ENCODE measurements at regions not wholly inside any gene's neighbourhood (a gene's known extent, or its start where the extent isn't known, plus 50 kb on each side); places are given as distances from the start of the nearest gene placed in this dataset.
"Not testable (repeated sequence)": the region's sequence is repeated elsewhere in the genome, so short reads cannot be mapped to it uniquely, and the experiment has no call there.

DNA sequence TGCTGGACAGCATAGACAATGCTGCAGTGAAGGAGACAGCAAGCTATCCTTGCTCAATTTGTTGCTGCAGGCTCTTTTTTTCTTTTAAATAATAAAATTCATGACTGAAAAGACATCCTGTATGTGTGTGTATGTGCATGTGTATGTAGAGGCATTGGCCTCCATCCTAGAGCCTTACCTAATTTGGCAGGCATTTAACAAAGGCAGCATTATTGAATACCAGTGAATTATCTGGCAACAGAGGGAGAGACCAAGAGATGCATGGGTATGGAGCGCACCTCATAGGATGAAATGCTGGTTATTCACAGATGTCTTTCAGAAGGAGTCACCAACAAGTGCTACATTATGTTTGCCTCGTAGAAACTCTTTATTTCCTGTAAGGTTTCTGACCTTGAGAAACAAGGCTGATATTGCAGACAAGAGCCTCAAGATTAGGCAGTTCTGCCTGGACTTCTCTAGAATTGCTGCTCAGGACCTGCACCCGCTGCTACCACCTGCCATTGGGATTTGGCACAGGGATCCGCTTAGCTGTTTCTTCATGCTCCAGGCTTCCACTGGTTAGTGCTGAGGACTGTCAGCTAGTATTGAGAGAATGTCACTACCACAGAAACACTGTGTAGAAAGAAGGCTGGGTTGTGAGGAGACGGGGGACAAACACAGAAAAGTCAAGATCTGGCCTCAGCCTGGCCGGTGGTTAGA lies 247.7 kb upstream of the RFX3 start:
- no peak for DNase-seq

DNA sequence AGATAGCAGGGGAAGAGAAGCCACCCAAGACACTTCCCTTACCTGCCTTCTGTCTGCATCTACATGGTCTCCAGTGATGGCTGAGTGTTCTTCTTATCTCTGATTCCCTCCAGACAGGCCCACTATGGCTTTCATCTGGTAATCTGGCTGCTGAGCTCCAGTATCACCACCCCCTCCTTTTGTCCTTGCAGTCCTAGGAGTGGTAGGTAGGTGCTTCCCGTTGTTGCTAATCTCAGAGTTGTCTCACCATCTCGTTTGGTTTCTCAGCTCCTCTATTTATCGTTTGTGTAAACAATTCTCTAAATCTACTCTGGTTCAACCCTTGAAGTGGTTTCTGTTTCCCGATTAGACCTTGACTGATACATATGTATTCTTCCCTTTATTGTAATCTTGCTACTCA lies 243.8 kb upstream of the RFX3 start:
- no peak for DNase-seq

DNA sequence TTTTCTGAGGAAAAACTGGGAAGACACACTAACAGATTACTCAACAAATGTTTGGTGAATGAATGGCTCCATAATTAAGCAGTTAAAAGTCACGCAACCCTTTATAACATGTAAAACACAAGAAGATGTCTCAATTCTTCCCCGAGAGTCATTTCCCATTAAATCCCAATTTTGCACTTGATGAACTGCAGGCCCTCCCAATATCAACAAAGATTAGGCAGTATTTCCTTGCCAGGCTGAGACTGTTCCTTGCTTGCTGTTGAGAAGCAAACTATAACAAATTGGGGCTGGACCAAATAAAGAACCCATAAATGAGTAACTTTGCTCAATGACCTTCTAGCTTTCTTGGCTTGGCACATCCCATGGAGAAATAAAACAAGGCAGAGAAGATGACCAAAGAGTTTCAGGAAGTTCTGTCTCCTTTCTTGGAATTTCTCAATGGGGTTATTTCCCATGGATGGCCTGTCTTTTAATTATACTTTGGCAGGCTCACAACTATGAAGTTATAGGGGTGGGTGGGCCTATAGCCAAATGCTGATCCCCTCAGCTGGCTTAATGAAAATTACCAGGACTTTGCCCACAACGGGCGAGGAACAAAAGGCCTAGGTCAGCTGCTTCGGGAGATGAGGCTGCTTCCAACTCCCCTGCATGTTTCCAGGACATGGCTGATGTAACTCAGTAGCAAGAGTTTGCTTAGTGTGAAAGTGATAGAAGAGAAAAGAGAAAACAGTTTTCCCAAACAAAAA lies 243.1 kb upstream of the RFX3 start:
- DNase-seq: no peak

DNA sequence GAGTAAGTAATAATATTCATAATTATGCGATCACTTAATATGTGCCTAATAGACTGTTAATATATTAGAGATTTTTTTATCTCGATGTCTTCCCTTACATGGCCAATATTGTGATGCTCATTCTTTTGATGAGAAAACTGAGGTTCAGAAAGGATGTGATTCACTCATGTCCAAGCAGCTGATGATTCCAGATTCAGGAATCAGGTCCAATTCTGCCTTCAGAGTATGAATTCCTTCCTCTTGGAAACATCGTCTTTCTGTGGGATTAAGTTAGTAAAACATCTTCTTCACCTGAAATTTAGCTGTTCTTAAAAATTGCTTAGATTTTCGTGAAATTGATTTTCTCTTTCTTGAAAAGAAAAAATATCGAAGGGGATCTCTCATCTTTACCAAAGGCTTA lies 242.5 kb upstream of the RFX3 start:
- no peak for DNase-seq

DNA sequence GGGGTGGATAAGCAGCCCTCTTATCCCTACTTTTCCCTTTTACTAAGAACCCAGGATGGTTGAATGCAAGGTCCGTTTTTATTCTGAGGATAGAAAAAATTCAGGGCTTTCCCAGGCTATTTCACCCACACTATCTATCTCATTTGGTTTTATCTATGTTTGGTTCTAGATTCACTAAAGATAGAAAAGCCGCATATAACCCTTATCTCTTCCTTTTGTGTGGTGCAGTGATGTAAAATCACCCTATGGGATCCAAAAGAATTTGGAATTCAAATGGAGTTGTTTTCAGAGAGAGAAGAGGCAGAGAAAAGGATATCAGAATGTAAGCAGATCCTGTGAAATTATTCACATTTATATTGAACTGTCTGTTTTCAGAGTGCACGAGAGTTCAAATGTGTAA lies 236.3 kb upstream of the RFX3 start:
- DNase-seq: no peak

DNA sequence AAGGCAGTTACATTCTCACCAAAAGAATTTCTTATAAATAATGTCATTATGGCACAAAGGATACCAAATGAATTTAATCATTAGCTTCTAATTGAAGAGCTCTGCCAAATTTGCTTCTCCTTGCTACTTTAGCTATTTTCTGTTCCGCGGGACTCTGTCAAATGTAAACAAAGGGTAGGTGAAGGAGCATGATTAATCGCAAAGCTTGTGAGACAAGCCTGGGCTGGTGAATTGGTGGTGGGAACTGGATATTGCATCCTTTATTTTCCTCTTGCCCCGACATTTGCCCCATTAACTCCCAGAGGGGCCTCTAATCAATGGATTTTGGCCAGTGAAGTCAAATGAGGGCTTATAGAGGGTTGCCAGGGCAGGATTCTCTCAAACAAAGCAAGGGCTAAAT lies 234.2 kb upstream of the RFX3 start:
- peak; percentile 75 for DNase-seq

DNA sequence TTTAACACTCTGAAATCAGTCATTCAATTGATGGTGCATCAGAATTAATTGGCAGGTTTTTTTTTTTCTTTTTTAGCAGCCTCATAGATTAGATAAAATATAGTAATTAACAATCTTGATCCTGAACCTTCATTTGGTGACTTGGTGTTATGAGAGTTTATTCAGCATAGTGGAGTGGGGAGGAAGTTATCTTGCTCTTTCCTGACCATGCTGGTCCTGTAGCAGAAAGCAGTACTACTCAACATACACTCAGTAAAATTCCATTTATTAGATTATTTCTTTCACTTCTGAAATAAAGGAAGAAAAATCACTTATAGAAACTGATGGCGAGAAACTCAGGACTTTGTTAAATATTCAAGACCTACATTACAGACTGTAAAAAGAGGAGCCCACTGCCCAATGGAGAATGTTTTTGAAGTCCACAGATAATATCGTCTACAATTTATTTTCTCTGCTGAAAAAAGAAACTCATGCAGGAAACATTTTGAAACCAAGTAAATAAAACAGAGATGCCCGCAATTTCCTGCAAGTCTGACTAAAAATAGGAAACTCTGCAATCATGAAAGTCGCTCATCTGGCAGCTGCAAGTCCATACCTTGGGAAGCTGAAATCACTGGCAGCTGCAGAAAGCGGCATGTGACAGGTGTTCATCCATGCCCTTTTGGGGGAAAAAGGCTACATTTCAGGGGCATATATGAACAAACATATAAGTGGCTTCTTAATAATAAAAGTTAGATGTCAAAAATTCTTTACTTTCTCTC lies 233.2 kb upstream of the RFX3 start:
- no peak for DNase-seq

DNA sequence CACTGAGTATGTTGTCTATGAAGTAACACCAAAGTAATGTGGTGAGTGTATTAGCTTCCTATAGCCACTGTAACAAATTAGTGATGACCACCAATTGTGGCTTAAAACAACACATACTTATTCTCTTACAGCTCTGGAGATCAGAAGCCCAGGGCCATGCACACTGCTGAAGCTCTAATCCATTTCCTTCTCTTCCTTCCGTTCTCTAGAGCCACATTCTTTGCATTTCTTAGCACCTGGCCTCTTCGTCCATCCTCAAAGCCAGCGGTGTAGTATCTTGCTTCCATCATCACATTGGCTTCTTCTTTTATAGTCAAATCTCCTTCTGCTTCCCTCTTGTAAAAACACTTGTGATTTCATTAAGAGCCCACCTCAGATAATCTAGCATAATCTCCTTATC lies 230.3 kb upstream of the RFX3 start:
- DNase-seq: no peak

DNA sequence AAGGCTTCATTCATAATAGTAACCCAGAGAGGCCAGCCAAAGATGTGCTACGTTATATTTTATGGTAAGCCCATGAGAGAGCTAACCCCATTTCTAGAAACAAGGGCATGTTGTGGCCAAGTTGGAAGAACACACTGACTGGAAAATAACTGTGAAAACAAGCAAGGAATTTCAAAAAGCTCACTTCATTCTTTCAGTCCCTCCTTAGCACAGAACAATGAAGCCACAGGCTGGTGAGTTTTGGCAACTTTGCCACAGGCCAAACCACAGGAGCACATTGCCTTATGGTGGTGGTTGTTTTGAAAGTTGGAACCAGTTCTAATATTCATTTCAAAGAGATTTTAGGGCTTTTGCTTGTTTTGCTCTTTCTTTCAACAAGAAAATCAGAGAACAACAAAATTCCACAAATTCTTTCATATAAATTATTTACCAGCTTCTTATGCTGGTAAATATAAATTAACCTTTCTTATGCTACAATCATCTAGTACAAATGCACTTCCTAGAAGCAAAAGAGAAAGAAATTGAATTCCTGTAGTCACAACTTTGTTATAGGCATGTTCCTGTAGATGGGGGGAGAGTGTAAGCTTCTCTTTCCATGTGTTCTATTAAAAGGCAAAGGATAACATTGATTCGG lies 225.4 kb upstream of the RFX3 start:
- DNase-seq: no peak

DNA sequence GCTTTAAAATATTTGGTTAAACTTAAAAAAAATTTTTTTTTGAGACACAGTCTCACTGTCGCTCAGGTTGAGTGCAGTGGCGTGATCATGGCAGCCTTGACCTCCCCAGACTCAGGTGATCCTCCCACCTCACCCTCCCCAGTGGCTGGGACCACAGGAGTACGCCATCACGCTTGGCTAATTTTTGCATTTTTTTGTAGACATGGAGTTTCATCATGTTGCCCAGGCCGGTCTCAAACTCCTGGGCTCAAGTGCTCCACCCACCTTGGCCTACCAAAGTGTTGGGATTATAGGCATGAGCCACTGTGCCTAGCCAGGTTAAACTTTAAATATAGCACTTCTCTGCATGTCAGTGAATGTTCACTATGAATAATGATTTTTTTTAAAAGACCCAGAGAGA lies 224.5 kb upstream of the RFX3 start:
- no peak for DNase-seq

DNA sequence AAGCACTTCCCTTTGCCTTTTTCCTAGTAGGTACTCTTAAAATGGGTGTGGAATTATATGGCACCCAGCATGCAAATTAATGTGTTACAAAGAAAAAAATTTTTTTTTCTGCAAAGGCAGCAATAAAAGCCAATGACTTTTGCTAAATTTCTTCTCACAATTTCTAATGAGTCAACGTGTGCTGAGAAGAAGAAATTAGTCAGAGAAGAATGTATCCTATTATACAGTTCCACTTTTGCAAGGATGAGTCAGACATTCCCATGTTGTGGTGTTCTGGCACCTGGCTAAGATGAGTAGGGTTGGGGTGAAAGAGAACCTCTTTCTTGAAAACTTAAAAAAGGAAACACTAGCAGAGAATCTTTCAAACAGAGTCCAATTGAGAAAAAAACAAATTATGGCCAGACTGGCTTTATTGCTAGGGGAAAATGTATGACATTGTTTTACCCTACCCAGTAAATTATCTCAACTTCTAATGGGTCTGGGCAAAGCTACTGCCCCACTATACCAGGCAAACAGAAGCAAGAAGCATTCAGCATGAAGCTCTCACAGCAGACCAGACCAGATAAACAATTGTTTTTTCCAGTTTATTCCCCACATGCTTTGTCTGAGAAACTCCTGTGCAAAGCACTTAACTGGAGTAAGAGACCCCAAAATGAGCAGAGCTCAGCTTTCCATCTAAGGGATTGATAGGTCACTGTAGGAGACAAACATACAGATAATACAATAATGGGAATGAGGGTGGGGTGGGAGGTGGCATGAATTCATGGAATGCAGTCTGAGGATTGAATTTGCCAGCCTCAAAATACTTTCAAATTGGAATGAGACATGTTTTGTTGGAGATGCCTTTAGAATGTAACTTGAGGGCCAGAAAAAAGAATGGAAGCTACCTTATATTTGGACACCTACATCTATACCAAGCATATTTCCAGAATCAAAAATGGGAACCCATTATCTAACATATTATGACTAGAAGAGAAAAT lies 220.8 kb upstream of the RFX3 start:
- DNase-seq: no peak

DNA sequence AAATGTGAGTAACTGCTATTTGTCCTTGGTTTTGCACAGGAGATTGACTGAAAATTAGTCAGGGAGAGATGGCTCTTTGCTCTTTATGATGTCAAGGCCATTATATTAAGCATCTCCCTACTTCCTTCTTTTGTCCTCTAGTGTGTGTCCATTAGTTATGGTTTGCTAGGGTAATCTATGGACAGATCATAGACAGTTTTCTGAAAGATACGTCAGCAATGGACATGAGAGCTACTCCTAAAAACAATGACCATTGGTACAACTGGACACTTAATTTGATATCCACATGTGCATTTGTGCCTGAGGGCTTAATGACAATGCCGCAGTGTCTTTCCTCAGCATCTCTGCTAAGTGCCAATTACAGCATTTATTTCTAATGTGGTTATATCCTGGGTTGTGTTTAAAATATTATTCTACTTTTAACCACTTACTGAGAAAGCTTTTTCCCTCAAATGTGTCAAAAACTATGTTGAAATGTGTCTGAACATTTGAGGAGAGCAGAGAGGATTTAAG lies 218.2 kb upstream of the RFX3 start:
- no peak for DNase-seq

DNA sequence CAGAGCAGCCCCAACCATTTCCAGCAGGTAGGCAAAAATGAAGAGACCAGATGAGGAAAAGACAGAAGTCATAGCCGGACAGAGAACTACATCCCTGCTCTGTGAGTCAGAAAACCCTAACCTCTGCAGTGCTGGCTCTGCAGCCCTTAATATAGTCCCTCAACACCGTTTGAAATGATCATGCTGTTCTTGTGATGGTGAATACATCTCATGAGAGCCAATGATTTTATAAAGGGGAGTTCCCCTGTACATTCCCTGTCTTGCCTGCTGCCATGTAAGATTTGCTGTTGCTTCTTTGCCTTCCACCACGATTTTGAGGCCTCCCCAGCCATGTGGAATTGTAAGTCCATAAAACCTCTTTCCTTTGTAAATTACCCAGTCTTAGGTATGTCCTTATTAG lies 216.8 kb upstream of the RFX3 start:
- DNase-seq: no peak

DNA sequence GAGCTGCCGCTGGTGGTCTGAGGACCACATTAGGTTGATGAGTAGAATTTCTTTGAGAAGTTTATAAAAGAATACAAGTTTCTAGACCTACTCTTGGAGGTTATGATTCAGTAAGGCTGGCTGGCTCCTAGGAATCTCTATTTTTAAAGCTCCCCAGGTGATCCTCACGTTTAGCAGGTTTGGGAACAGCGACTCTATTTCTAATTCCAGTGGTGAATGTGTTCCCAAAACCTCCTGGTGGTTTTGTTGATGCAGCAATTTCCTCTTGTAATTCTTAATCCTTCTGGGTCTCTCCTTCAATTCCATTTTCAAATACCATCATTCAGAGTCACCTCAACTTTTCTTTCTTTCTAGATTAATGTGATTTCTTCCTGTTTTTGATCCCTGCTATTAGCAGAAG lies 215.9 kb upstream of the RFX3 start:
- no peak for DNase-seq

DNA sequence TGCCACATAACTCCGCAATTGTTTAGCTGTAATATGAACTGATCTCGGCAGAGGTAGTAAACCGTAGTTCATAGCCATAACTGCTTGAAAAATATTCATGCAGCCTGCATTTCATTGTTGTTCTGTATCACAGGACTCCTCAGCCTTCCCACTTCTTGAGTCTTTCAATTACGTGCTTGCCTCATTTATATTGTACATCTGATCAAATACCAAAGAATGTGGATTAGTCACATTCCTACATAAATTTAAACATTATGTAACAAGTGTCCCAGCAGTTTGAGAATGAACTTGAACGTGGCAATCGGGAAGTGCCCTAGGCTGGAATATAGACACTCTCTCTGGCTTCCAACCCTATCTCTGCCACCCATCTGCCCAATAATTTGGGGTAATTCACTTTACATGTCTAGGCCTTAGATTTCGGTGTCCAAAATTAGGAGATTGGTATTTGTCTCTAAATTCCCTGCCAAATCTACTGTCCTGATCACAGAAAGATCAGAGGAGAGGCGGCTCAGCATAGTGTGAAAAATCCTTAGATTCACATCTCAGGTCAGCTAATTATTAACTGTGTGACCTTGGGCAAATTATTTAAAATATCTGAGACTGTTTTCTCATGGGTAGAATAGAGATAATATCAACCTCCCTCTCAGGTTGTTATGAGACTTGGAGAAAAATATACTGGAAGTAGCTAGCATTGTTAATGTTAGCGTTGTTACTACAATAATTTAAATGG lies 215.1 kb upstream of the RFX3 start:
- no peak for DNase-seq

DNA sequence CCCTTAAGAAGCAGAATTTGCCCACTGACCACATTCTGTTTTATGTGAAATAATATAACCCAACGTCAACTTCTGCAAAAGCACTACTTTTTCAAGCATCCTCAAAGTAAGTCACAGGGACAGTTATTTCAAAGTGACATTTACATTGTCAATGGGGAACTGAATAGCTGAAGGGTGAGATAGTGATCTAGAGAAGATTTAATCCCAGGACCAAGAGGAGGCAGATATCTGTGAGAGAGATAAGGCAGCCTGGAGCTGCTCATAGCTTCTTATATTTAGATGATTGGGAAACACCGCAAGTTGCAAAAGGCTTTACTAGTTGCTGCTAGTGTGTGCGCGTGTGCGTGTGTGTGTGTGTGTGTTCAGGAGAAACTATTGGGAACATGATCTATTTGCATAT lies 210.4 kb upstream of the RFX3 start:
- DNase-seq: no peak

DNA sequence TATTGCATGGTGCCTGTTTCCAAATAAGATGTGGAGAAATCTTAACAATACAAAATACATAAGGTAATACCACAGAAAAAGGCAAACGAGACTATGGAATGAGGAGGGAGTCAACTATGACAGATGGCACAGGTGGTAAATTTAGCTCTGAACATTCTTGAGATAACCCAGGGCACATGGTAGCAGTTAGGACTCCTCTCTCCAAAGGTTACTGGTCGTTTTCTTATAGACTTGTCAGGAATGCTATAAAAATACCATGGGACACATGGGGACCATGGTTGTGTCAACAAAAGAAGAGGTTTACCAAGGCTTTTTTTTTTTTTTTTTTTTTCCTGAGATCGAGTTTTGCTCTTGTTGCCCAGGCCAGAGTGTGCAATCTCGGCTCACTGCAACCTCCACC lies 209.4 kb upstream of the RFX3 start:
- no peak for DNase-seq

DNA sequence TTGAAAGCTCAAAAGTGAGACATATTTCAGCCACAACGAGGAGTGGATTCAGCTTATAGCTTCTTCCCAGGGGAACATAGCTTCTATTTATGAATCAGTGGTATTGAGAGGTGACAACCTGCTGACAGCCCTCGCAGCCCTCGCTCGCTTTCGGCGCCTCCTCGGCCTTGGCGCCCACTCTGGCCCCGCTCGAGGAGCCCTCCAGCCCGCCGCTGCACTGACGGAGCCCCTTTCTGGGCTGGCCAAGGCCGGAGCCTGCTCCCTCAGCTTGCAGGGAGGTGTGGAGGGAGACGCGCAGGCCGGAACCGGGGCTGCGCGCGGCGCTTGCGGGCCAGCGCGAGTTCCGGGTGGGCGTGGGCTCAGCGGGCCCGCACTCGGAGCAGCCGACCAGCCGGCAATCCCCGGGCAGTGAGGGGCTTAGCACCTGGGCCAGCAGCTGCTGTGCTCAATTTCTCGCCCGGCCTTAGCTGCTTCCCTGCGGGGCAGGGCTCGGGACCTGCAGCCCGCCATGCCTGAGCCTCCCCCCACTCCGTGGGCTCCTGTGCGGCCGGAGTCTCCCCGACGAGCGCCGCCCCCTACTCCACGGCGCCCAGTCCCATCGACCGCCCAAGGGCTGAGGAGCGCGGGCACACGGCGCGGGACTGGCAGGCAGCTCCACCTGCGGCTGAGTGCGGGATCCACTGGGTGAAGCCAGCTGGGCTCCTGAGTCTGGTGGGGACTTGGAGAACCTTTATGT lies 207.9 kb upstream of the RFX3 start:
- DNase-seq: not testable (repeated sequence)

DNA sequence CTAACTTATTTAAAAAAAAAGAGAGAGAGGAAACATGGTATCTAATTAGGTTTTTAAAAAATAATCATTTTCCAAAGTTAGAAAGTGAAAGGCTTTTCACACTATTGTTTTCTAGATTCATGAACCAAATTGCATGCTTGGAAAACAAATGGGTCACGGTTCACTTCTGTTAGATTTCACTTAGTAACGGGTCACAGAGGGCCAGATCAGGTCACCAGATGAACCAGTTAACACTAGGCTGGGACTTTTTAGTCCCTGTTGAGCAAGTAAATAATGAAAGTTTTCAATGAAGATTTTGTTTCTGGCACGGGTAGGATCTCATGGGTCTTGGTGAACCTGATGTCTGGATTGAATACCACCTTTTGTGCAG lies 207.2 kb upstream of the RFX3 start:
- no peak for DNase-seq
